GM20431 (cell line): ENCODE measurements at regions not wholly inside any gene's neighbourhood (a gene's known extent, or its start where the extent isn't known, plus 50 kb on each side); places are given as distances from the start of the nearest gene placed in this dataset.

Experiments
- in situ Hi-C: fragments of 300-500 bp; cut with MseI, MboI; formaldehyde crosslinking; loops from one replicate; pipeline ENCODE4 v1.15.0; 2020; ENCODE audit warnings: low sequenced_read_pairs; ENCODE audit not compliant: unreplicated experiment

DNA sequence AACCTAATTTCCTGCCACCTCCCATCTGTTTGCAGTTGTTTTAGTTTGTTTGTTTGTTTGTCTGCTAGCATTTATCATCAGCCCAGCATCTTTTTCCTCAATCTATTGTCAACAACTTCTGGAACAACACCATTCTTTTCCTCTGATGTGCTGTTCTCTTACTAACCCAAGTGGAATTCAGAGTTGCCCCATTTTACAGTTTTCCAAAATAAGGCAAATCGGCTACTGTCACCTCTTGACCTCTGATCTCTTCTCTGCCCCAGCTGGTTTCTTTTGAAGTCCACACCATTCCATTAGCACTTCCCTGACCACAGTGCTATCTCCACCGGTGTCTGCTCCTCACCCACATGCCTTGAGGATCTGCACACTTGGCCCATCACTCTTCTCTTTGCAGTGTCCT is 102.4 kb downstream of the EFNB2 start:
- in situ Hi-C loops, result no loop called here

DNA sequence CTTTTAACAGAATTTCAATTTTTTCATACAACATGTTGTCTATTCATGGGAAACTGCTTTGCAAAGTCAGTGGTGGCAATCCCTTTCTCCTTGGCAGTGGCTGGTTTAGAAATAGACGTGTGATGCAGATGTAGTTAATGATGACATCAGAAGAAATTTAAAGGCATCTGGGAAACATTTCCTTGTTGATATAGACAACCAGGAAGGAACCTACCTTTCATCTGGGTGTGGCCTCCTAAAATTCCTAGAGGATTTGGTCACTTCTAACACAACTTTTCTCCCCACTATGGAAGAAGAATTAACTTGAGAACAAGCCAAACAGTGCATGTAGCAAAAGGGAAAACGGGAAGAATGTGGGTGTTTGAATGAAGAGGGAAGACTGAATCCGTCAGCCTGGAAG is 102.8 kb downstream of the EFNB2 start:
- in situ Hi-C loops, result no loop called here

DNA sequence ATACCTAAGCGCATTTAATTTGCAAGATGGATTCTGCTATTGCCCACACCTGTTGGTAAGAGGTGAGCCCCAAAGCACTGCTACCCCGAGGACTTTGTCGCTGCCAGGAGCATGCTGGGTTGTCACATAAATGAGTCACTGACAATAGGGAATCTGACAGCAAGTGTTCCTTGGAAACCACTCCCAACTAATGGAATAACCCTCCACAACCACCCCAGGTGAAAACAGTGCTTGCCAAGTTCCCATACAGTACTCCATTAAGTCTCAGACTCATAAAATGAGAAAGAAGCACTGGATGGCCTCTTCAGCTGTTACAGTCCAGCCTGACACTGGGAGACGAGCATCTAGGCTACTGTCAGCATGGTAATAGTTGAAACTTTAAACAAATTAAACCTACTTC is 108.6 kb downstream of the EFNB2 start:
- in situ Hi-C loops, result no loop called here

DNA sequence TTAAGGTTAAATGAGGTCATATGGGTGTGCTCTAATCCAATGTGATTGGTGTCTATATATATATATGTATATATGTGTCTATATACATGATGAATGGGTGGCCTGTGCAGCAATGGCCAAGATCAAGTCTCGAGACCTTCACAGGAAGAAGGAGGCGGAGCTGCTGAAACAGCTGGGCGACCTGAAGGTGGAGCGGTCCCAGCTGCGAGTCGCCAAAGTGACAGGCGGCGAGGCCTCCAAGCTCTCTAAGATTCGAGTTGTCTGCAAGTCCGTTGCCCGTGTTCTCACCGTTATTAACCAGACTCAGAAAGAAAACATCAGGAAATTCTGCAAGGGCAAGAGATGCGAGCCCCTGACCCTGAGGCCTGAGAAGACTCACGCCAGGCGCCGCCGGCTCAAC is 109.8 kb downstream of the EFNB2 start:
- in situ Hi-C loops, result no loop called here

DNA sequence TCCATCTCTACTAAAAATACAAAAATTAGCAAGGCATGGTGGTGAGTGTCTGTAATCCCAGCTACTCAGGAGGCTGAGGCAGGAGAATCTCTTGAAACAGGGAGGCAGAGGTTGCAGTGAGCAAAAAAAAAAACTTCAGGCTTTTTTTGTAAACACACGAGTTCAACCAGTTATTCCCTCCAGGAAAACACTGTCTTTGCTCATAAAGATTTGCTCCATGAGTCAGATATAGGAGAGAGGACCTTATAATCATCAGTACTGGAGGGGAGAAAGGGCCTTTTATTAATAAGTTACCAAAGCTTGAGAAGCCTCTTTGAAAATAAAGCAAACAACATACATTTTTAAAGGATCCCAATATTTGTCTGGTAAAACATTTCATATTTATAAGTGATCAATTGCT is 110.7 kb downstream of the EFNB2 start:
- in situ Hi-C loops, result no loop called here

DNA sequence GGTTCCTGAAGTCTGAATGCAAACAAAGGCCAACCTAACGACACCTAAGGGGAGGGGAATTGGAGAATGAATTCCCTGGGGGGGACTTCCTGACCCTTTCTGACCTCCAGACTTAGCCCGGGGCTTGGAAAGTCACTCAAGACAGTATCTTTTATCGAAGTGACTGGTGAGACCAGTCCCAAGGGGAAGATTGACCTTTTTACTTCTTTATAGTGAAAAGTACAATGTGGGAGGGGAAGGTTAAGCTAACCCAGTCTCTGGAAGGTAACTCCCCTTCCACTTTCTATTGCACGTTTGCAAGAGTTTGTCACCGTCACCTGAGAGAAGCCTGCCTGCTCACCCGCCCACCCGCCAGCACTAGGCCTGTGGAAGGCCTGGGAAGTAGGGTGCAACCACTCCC is 111.9 kb downstream of the EFNB2 start:
- in situ Hi-C loops, result no loop called here

DNA sequence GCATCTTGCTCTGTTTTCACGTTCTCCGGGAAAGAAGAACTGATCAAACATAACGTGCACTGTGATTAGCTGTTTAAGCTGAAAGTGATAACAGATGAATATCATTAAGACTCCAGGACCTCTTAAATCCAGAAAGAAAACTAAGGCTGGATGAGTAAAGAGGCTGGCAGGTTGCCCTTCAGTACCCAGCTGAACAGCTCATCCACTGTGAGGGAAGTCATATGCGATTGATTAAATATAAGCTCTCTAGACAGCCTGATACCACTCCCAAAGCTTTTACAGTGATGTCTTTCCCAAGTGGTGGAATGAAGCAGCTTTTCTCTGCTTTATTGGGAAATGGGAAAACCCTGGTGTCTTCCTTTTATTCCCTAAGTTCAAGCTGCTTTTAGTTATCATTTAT is 116.9 kb downstream of the EFNB2 start:
- in situ Hi-C loops, result no loop called here

DNA sequence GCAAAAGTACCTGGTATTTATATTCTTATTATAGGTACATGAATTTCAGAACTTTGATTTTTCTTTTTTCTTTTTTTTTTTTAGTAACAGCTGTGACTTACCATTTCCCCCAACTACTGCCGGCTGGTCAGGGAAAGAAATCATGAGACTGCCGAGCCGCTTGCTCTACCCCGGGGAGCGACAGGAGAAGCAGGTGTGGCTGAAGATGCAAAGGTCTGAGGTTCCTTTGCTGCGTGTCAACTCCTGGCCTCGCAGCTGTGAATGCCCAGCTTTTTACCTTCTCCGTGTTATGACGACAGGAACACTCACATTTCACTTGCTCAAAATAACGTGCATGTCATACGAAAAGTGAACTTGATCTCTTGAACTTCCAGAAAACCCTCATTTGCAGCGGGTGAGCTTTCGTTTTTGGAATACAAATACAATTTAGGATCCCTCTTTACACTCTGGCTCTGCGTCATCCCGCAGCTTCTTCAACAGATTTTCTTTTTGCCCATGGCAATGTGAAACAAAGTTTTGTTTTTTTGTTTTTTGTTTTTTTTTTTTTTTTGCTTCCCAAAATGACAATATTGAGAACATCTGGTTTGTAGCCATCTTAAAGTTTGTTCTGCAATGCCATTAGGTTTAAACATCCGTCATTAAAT is 117.9 kb downstream of the EFNB2 start:
- in situ Hi-C loops, result no loop called here

DNA sequence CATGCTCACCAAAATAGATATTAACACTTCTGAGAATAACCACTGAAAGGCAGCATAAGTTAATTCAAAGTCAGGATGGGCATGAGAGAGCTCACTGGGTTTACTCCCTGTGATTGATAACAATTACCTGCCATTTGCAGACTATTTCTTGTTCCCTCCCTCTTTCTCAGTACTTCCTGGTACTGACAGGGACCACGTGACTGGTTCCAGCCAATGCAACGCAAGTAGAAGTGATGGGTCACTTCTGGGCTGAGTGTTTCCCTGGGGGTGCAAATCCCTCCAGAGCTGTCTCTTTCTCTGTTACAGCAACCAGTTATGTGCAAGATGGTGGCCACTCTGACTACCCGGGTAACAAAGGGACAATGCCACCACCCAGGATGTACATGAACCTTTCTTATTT is 118.8 kb downstream of the EFNB2 start:
- in situ Hi-C loops, result no loop called here

DNA sequence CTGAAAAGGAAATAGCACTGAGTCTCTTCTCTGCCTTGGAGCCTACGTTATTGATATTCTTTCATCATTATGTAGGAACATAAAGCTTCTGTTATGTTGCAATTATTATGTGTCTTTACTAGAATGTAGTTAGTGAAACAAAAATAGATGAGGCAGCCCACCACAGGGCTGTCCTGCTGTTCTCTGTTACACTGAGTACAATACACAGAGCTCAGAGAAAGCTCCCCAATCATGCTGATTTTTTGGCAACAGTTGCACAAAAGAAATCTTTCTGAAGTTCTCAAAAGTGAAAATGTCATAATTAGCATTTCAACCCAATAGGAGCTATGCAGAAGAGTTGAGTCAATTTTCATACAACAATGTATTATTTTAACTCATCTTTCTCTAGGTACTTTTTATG is 119.5 kb downstream of the EFNB2 start:
- in situ Hi-C loops, result no loop called here

DNA sequence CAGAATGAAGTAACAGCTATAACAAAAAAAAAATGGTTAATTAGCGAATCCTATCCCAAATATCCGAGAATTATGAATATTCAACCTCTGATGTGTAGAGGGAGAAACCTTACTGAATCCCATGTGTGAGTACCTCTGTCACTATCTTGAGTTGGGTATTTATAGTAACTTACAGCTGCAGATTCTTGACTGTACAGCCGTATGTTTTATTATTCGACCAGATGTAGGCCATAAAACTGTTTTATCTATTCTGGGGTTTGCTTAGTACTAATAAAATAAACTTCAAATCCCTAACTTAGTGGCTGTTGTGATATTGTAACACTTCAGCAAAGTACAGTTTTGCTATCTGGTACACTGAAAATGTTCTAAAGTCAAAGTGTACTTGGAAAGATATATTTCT is 120.0 kb downstream of the EFNB2 start:
- in situ Hi-C loops, result no loop called here

DNA sequence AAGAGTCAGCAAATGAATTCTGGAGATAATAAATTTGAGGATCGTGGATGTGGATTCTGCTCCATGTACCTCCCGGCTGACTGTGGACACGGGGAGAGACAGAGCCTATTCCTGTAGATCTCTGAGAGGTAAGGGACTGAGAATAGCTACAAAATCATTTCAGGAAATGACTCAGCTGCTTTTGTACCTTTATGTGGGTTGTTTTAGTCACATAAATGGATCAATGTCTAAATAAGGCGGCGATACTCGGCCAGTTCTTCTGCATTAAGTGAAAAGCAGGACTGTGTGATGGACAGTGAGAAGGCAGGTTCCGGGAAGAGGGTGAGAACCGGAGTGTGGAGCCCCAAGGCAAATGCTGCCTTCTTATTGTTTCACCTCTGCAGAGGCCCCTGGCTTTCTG is 128.1 kb downstream of the EFNB2 start:
- in situ Hi-C loops, result no loop called here

DNA sequence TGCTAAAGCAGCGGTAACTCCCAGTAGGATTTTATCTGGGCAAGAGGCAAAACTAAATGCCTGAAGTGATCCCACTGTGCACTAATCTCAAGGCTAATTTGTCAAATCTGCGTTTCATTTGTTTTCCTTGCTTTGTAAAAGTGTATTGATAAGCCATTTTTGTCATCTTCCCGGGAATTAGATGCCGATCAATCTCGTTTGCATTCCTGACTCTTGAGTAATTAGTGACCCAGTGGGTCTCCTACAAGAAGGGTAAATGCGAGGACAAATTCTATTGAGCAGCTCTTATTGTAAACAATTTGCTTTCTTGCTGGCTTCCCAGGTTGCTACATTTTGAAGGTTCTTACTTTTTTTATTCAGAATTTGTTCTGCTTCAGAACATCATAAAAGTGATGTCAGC is 129.7 kb downstream of the EFNB2 start:
- in situ Hi-C loops, result no loop called here

DNA sequence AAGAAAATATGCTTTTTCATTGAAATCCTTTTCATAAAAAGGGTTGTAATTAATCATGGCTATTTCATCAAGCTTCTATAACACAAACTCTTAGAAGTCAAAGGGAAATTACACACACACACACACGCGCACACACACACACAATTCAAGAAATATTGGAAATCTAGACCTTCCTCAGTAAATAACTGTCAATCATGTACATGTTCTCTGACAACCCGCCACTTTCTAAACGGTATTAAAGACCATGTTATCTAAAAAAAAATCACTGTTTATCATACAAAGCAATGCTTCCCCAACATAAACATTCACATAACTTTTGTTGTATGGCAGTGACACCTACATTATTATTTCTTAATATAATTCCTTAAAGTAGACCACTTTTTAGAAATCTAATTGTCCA is 132.2 kb downstream of the EFNB2 start:
- in situ Hi-C loops, result no loop called here

DNA sequence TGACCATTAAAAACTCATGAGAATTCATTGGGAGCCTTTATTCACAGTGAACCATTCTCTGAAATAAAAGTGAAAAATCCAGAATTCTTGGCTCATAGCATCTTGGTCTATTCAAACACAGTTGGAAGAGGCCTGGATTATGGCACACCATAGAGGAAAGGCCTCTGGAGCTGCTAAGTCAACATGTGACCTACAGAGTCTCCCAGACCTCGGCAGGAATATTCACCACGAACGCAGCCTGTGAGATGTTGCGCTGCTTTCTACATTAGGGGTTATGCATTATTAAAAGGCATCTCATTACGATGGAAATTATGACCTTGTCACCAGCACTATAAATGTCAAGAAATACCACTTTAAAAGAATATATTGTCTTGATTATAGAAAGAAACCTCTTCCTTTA is 132.6 kb downstream of the EFNB2 start:
- in situ Hi-C loops, result no loop called here

DNA sequence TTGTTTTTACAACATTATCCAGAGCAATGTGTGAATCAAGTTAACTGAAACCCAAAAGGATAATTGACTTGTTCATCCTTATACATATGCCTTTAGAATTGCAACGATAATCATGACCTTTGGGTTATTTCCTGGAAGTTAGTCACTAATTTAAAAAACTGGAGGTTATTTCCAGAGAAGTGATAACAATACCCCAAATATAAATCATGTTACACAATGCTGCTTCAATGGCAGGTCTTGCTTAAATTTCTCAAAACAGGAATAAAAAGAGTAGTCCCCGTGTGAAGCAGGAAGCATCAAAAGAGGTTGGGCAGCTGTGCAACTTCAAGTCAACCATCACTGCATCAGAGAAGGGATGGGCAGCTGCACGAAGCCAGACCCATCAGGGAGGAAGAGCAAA is 134.4 kb downstream of the EFNB2 start:
- in situ Hi-C loops, result no loop called here

DNA sequence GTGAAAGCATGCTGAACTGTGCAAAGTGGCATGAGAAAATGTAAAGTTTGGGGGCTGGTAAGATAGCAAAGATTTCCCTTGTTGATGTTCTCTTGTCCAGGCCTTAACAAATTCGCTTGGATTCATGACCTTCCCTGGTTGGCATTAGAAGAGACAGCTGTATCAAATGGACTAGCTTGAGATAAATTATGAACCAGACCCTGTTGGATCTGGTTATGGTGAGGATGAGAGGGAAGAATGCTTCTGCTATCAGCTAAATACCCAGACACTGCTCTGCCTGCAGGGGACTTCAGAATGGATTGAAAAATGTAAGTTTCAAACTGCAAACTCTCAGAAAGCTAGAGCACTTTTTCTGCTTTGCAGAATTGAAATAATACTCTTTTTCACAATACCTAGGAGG is 135.2 kb downstream of the EFNB2 start:
- in situ Hi-C loops, result no loop called here

DNA sequence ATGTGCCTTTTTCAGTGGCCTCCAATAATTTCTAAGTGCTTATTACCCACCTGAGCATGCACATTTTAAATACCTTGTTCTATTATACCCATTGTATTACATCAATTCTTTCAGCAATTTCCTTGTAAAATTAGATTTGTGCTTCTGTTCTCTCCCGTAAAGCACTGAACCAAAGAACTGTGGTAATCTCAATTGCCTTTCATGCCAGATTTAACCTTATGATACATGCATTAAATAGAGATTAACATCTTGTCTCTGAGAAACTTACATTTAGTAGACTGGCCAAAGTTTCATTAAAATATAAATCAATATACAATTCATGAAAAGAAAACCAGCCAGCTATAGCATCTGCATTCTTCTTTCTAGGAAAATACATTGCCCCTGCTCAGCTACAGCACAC is 137.2 kb downstream of the EFNB2 start:
- in situ Hi-C loops, result no loop called here

DNA sequence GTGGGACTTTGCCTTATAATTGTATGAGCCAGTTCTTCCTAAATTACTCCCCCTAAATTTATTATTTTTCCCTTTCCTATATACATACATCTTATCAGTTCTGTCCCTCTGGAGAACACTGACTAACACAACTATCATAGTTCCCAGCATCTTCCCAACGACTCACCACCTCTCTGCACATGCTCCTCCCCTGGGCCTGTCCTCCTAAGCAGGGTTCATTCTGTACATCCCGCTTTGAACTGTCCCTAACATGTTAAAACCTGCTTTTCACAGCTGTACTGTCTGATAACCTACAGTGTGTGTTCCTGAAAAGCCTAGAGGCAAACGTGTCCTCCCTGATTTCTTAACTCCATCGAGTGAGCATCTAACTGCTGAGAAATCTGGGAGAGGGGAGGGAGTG is 141.7 kb downstream of the EFNB2 start:
- in situ Hi-C loops, result no loop called here

DNA sequence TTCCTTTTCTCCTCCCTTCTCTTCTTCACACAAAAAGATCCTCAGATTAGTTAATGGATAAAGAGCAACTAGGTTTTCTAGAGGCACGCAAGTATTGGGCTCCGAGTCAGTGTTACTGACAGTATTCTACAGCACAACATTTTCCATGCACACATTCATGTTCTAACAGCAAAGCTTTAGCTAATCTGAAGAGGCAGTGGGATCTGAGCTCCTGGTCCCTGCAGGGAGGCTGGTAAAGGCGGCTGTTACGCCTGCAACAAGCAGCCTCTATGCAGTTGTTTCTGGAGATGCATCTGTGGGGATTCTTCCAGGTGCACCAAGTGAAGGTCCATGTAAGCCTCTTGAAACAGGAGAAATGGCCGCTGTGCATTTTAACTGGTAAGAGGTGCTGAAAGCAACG is 143.8 kb downstream of the EFNB2 start:
- in situ Hi-C loops, result no loop called here

DNA sequence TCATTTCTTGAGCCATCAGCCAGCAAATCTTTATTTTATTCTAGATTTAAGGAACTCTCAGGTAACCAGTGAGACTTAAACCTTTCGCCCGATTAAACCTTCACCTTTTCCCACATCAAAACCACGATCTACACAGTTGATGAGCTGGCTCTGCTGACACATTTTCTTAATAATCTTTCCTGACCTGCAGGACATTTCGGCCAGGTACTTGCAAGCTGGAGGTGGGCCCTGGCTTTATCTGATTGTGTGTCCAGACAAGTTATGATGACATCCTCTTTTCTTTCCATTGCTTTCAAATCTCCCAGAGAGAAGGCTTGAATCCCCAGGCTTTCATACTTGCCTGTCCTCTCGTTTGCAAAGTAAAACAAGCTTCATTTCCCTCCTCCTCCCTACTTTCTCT is 144.2 kb downstream of the EFNB2 start:
- in situ Hi-C loops, result no loop called here

DNA sequence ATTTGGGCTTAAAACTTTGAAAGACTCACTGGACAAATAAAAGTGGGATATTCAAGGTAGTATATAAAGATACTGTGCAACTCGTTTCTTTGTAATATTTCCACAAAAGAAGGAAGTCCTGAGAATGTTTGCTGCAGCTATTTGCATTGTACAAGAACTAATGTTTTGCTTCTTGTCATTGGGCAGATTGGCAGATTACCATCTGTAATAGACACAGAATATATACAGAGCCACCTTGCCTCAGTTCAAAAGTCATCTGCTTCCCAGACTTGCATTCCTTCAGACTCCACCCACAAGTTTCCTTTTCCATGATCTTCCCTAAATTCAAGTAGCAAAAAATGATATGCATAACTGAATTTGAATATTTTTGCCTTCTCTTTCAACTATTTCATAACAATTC is 145.1 kb downstream of the EFNB2 start:
- in situ Hi-C loops, result no loop called here

DNA sequence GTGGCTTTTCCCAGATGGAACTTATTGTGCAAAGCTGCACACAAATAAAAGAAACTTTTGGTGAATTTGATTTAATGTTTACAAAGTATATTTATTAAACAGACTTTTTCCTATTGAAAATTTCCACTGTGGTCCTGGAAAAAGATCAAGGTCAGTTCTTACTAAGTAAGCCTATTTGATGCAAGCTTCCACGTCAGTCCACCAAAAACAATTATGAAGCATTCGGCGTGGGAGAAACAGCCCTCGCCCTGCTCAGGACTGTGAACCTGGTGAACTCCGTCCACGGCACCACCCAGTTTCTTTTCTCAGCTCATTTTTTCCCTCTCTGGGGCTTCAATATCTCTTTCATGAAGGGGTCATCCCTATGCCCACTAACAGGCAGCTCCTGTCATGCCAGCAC is 149.8 kb downstream of the EFNB2 start:
- in situ Hi-C loops, result no loop called here
